ENCODE measurements at regions not wholly inside any gene's neighbourhood (a gene's known extent, or its start where the extent isn't known, plus 50 kb on each side); places are given as distances from the start of the nearest gene placed in this dataset.

DNA sequence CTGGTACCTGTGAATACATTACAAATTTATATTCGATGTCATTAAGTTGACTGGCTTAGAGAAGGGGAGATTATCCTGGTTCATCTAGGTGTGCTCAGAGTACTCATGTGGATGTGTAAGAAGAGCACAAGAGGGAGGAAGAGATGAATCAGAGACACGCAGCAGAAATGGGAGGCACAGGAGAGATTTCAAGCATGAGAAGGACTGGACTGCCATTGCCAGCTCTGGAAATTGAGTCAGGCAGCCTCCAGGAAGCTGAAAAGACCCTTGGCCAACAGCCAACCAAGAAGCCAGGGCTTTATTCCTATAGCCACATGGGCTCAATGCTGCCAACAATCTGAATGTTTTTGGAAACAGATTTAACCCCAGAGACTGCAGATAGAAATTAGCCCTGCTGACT, 1390.0 kb downstream of the STIM2 start:
- no peaks in the 10 kb centered on the region for H3K4me1 ChIP-seq (ENCODE audit: insufficient read depth, low read length)
- no peaks in the 10 kb centered on the region for H3K36me3 ChIP-seq (ENCODE audit: insufficient read depth, low read length)
- no peak overlapping the region for H3K4me3 ChIP-seq (ENCODE audit: insufficient read depth, low read length)
- DNase-seq (ENCODE audit: insufficient read length, low spot score, missing footprints), result peak; percentile 30
- H3K27me3 ChIP-seq (ENCODE audit: insufficient read depth, low read length), result no peaks in the 10 kb centered on the region
- H3K4me2 ChIP-seq (ENCODE audit: insufficient read depth, low read length), result no peak overlapping the region
- TF ChIP-seq, protein P1, sequence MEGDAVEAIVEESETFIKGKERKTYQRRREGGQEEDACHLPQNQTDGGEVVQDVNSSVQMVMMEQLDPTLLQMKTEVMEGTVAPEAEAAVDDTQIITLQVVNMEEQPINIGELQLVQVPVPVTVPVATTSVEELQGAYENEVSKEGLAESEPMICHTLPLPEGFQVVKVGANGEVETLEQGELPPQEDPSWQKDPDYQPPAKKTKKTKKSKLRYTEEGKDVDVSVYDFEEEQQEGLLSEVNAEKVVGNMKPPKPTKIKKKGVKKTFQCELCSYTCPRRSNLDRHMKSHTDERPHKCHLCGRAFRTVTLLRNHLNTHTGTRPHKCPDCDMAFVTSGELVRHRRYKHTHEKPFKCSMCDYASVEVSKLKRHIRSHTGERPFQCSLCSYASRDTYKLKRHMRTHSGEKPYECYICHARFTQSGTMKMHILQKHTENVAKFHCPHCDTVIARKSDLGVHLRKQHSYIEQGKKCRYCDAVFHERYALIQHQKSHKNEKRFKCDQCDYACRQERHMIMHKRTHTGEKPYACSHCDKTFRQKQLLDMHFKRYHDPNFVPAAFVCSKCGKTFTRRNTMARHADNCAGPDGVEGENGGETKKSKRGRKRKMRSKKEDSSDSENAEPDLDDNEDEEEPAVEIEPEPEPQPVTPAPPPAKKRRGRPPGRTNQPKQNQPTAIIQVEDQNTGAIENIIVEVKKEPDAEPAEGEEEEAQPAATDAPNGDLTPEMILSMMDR (IDR thresholded peaks at IDR 0.05; ENCODE audit: extremely low read depth, low read depth, low read length), result no peak
- H4K20me1 ChIP-seq (ENCODE audit: insufficient read depth, low read length), result no peaks in the 10 kb centered on the region
- no peaks in the 10 kb centered on the region for H3K9me3 ChIP-seq (ENCODE audit: low read depth, low read length)
- H2AFZ ChIP-seq (ENCODE audit: low read length), result no peak overlapping the region
- no peaks in the 10 kb centered on the region for H3K79me2 ChIP-seq (ENCODE audit: insufficient read depth, low read length)
- H3K27ac ChIP-seq (ENCODE audit: low read depth, low read length), result no peak overlapping the region

DNA sequence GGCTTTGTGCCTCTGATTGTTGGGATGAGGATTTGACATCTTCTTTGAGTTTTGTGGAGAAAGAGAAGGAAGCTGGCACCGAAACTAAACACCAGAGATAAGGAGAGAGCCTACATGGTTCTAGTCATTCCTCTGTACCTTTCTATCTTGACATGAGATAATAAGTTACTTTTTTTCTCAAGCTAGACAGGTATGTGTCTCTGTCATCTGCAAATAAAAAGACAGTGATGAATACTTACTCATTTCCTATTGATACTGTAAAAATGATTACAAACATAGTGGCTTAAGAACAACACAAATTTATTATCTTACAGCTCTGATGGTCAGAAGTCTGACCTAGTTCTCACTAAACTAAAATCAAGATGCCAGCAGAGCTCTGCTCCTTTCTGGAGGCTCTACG, 1391.2 kb downstream of the STIM2 start:
- H2AFZ ChIP-seq (ENCODE audit: low read length), result no peak overlapping the region
- no peak overlapping the region for H3K27ac ChIP-seq (ENCODE audit: low read depth, low read length)
- H3K36me3 ChIP-seq (ENCODE audit: insufficient read depth, low read length), result no peaks in the 10 kb centered on the region
- H3K9me3 ChIP-seq (ENCODE audit: low read depth, low read length), result no peaks in the 10 kb centered on the region
- TF ChIP-seq, protein P1 (IDR thresholded peaks at IDR 0.05; ENCODE audit: extremely low read depth, low read depth, low read length), result no peak
- H3K4me2 ChIP-seq (ENCODE audit: insufficient read depth, low read length), result no peak overlapping the region
- H3K4me3 ChIP-seq (ENCODE audit: insufficient read depth, low read length), result no peak overlapping the region
- no peaks in the 10 kb centered on the region for H4K20me1 ChIP-seq (ENCODE audit: insufficient read depth, low read length)
- H3K27me3 ChIP-seq (ENCODE audit: insufficient read depth, low read length), result no peaks in the 10 kb centered on the region
- no peaks in the 10 kb centered on the region for H3K4me1 ChIP-seq (ENCODE audit: insufficient read depth, low read length)
- DNase-seq (ENCODE audit: insufficient read length, low spot score, missing footprints), result no peak
- no peaks in the 10 kb centered on the region for H3K79me2 ChIP-seq (ENCODE audit: insufficient read depth, low read length)

DNA sequence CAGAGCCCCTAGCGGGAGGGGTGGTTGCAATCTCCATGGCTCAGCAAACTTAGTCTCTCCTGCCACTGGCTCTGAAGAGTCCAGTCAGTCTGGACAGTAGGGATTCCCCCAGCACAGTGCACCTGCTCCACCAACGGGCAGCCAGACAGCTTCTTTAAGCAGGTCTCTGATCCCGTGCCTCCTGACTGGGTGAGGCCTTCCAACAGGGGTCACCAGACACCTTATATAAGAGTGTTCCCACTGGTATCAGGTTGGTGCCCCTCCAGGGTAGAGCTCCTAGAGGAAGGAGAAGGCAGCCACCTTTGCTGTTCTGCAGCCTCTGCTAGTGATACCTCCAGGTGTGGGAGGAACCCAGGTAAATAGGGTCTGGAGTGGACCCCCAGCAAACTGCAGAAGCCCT, 1393.4 kb downstream of the STIM2 start:
- no peaks in the 10 kb centered on the region for H3K4me1 ChIP-seq (ENCODE audit: insufficient read depth, low read length)
- no peaks in the 10 kb centered on the region for H3K9me3 ChIP-seq (ENCODE audit: low read depth, low read length)
- H3K27ac ChIP-seq (ENCODE audit: low read depth, low read length), result no peak overlapping the region
- no peaks in the 10 kb centered on the region for H4K20me1 ChIP-seq (ENCODE audit: insufficient read depth, low read length)
- DNase-seq (ENCODE audit: insufficient read length, low spot score, missing footprints), result no peak
- TF ChIP-seq, protein P1 (IDR thresholded peaks at IDR 0.05; ENCODE audit: extremely low read depth, low read depth, low read length), result no peak
- H3K4me3 ChIP-seq (ENCODE audit: insufficient read depth, low read length), result no peak overlapping the region
- H3K79me2 ChIP-seq (ENCODE audit: insufficient read depth, low read length), result no peaks in the 10 kb centered on the region
- no peaks in the 10 kb centered on the region for H3K27me3 ChIP-seq (ENCODE audit: insufficient read depth, low read length)
- no peak overlapping the region for H2AFZ ChIP-seq (ENCODE audit: low read length)
- no peaks in the 10 kb centered on the region for H3K36me3 ChIP-seq (ENCODE audit: insufficient read depth, low read length)
- H3K4me2 ChIP-seq (ENCODE audit: insufficient read depth, low read length), result no peak overlapping the region

DNA sequence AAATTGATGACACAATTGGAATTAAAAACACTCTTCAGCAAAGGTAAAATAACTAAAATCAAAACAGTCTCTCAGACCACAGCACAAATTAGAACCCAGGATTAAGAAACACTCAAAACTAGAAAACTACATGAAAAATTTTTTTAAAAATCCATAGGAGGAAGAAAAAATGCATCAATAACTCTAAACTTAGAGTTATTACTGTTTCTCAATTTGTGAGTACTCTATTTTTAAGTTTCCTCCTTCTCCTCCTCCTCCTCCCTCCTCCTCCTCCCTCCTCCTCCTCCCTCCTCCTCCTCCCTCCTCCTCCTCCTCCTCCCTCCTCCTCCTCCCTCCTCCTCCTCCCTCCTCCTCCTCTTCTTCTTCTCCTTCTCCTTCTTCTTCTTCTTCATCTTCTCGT, 1395.7 kb downstream of the STIM2 start:
- Histone ChIP-seq H3K27ac (ENCODE audit: low read depth, low read length) (no peak overlapping the region), H3K4me1 (ENCODE audit: insufficient read depth, low read length) (no peaks in the 10 kb centered on the region), H3K9me3 (ENCODE audit: low read depth, low read length) (no peaks in the 10 kb centered on the region), H3K36me3 (ENCODE audit: insufficient read depth, low read length) (no peaks in the 10 kb centered on the region), H3K79me2 (ENCODE audit: insufficient read depth, low read length) (no peaks in the 10 kb centered on the region), H2AFZ (ENCODE audit: low read length) (no peak overlapping the region), H3K4me2 (ENCODE audit: insufficient read depth, low read length) (no peak overlapping the region), H4K20me1 (ENCODE audit: insufficient read depth, low read length) (no peaks in the 10 kb centered on the region), H3K4me3 (ENCODE audit: insufficient read depth, low read length) (no peak overlapping the region), H3K27me3 (ENCODE audit: insufficient read depth, low read length) (no peaks in the 10 kb centered on the region)
- DNase-seq (ENCODE audit: insufficient read length, low spot score, missing footprints), result no peak
- TF ChIP-seq, protein P1 (IDR thresholded peaks at IDR 0.05; ENCODE audit: extremely low read depth, low read depth, low read length), result no peak
